Mammary epithelial cell (primary cell): ENCODE measurements at regions not wholly inside any gene's neighbourhood (a gene's known extent, or its start where the extent isn't known, plus 50 kb on each side); places are given as distances from the start of the nearest gene placed in this dataset.

Experiments used
- EZH2 ChIP-seq: IDR thresholded peaks from 2 replicates; pipeline ENCODE4 v1.6.1; 2012; ENCODE audit warnings: low read length, inconsistent platforms, borderline replicate concordance
- TF ChIP-seq, protein P1 (sequence below), 2 donors: IDR thresholded peaks in 1 of 2; conservative IDR thresholded peaks in 1 of 2; 2 replicates each; pipeline ENCODE4 v1.5.1; 2011 to 2012; ENCODE audit warnings: inconsistent platforms in 2 of 2, low read length in 2 of 2, mild to moderate bottlenecking in 2 of 2, control low read depth in 1 of 2, low read depth in 1 of 2; ENCODE audit not compliant: insufficient read depth in 1 of 2; ENCODE audit errors: extremely low read depth in 1 of 2

DNA sequence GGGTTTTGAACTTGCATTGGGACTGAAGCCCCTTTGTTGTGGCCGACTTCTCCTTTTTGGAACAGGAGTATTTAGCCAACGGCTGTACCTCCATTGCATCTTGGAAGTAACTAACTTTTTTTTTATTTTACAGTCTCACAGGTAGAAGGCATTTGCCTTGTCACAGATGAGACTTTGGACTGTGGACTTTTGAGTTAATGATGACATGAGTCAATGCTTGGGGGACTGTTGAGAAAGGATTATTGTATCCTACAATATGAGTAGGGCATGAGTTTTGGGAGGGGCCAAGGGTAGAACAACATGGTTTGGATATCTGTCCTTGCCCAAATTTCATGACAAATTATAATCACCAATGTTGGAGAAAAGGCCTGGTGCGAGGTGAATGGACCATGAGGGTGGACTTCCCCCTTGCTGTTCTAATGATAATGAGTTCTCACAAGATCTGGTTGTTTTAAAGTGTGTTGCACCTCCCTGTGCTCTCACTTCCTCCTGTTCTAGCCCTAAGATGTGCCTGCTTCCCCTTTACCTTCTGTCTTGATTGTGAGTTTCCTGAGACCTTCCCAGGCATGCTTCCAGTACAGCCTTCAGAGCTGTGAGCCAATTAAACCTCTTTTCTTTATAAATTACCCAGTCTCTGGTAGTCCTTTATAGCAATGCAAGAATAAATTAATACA is 1269.4 kb upstream of the CHAC2 start:
- TF ChIP-seq, protein P1, sequence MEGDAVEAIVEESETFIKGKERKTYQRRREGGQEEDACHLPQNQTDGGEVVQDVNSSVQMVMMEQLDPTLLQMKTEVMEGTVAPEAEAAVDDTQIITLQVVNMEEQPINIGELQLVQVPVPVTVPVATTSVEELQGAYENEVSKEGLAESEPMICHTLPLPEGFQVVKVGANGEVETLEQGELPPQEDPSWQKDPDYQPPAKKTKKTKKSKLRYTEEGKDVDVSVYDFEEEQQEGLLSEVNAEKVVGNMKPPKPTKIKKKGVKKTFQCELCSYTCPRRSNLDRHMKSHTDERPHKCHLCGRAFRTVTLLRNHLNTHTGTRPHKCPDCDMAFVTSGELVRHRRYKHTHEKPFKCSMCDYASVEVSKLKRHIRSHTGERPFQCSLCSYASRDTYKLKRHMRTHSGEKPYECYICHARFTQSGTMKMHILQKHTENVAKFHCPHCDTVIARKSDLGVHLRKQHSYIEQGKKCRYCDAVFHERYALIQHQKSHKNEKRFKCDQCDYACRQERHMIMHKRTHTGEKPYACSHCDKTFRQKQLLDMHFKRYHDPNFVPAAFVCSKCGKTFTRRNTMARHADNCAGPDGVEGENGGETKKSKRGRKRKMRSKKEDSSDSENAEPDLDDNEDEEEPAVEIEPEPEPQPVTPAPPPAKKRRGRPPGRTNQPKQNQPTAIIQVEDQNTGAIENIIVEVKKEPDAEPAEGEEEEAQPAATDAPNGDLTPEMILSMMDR (conservative IDR thresholded peaks at IDR 0.05 in 1 of 2, IDR thresholded peaks at IDR 0.05 in 1 of 2; ENCODE audit: extremely low read depth in 1 of 2, insufficient read depth in 1 of 2, low read depth in 1 of 2, low read length in 2 of 2) = no peak
- no peak for TF ChIP-seq EZH2
